DND-41 (cell line): ENCODE measurements at regions not wholly inside any gene's neighbourhood (a gene's known extent, or its start where the extent isn't known, plus 50 kb on each side); places are given as distances from the start of the nearest gene placed in this dataset.

ENCODE experiments used
- ATAC-seq: fragments of 200-7000 bp; cut with Tn5 transposase; 3 replicates; pipeline ENCODE4 v1.9.1; 2021; ENCODE audit warnings: low read depth; ENCODE audit not compliant: insufficient read depth
- DNase-seq: peaks from one replicate; pipeline ENCODE4 v3.0.0-alpha.2; 2020
- H2AFZ ChIP-seq: 2 replicates; pipeline ENCODE4 v1.6.0; 2012; ENCODE audit warnings: low read depth, low read length
- H3K27ac ChIP-seq: 2 replicates; pipeline ENCODE4 v1.5.1; 2012; ENCODE audit warnings: low read length, inconsistent platforms
- H3K27me3 ChIP-seq: fragments of 200-600 bp; sonication (generic); 2 replicates; pipeline ENCODE4 v1.6.0; 2012; ENCODE audit warnings: low read length, mild to moderate bottlenecking, inconsistent platforms; ENCODE audit not compliant: insufficient read depth, poor library complexity
- H3K36me3 ChIP-seq: 2 replicates; pipeline ENCODE4 v1.5.1; 2012; ENCODE audit warnings: low read length, inconsistent platforms; ENCODE audit not compliant: insufficient read depth
- H3K4me1 ChIP-seq: 2 replicates; pipeline ENCODE4 v1.5.1; 2012; ENCODE audit warnings: mild to moderate bottlenecking, low read length; ENCODE audit not compliant: insufficient read depth
- H3K4me2 ChIP-seq: 2 replicates; pipeline ENCODE4 v1.6.0; 2012; ENCODE audit warnings: mild to moderate bottlenecking, moderate library complexity, low read length, inconsistent platforms; ENCODE audit not compliant: insufficient read depth
- H3K4me3 ChIP-seq, 2 experiments: fragments of 200-600 bp in 1 of 2; shearing (Covaris generic) in 1 of 2; 2 replicates each; pipeline ENCODE4 v1.5.1; 2012 to 2016; ENCODE audit warnings: inconsistent platforms in 2 of 2, low read length in 2 of 2, mild to moderate bottlenecking in 2 of 2, low read depth in 1 of 2, moderate library complexity in 1 of 2
- H3K79me2 ChIP-seq: 2 replicates; pipeline ENCODE4 v1.6.0; 2012; ENCODE audit warnings: low read length, inconsistent platforms; ENCODE audit not compliant: insufficient read depth
- H3K9ac ChIP-seq: 2 replicates; pipeline ENCODE4 v1.6.0; 2012; ENCODE audit warnings: low read depth, mild to moderate bottlenecking, inconsistent platforms, low read length, moderate library complexity
- H3K9me3 ChIP-seq: 2 replicates; pipeline ENCODE4 v1.5.1; 2012; ENCODE audit warnings: low read length, moderate library complexity, mild to moderate bottlenecking, inconsistent platforms; ENCODE audit not compliant: insufficient read depth, severe bottlenecking
- H4K20me1 ChIP-seq: 2 replicates; pipeline ENCODE4 v1.6.0; 2012; ENCODE audit warnings: low read length; ENCODE audit not compliant: insufficient read depth
- EZH2 ChIP-seq: IDR thresholded peaks from 3 replicates; pipeline ENCODE4 v1.6.1; 2012; ENCODE audit warnings: borderline replicate concordance, low read depth, mild to moderate bottlenecking, moderate library complexity, low read length, inconsistent platforms; ENCODE audit not compliant: severe bottlenecking
- TF ChIP-seq, protein P1 (sequence below): IDR thresholded peaks from 2 replicates; pipeline ENCODE4 v1.5.1; 2012; ENCODE audit warnings: borderline replicate concordance, low read length, moderate library complexity, mild to moderate bottlenecking; ENCODE audit not compliant: poor library complexity, severe bottlenecking; ENCODE audit errors: extremely low read depth

DNA sequence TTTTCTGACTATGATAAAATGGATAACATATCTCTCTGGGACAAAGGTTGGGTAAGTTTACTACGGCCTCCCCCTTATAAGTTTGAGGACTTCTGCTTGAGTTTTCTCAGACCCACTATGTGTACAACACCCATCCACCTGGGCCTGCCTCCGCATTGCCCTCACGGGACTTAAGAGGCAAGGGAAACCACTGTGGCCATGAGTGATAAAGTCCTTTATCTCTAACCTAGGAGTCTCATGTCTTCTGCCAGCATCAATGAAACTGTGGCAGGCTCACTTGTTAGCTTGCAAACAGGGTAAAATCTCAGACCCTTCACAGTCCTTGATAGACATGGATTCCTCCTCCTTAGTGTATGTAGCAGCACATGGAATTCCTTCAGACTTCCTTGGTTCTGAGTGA is 173.4 kb upstream of the MYLIP start:
- no peak for ATAC-seq
- DNase-seq, result no peak
- no peak overlapping the region for H2AFZ ChIP-seq

DNA sequence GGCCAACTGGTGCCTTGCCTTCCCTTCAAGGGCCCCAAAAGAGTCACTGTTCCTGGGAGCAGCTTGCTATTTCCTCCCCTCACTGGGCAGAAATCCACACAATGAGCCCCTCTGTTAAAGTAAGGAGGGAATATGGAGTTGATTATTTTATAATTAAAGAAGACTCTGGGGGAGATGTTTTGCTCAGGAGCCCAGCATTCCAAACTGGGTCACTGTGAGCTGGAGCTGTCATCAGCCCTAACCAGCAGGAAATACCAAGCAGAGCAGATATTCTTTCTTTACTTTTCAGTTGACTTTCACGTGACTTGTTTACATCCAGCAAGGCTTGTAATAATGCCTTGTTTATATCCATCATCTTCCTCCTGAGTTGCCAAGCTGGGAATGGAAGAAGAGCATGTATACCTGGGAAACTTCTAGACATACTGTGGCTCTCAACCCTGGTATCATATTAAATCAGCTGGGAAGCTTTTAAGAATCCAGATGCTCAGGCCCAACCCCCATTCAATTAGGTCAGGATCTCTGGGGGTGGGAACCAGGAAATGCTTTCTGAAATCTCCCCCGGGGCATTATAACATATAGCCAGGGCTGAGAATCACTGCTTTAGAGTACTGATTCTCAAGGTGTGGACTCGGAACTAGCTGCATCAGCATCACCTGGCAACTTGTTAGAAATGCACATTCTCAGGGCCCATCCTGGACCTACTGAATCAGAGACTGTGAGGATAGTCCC is 175.6 kb upstream of the MYLIP start:
- H3K27ac ChIP-seq, result no peak overlapping the region
- H3K4me3 ChIP-seq, result no peak overlapping the region
- no peaks in the 10 kb centered on the region for H3K9me3 ChIP-seq
- no peak overlapping the region for H2AFZ ChIP-seq
- TF ChIP-seq, protein P1, sequence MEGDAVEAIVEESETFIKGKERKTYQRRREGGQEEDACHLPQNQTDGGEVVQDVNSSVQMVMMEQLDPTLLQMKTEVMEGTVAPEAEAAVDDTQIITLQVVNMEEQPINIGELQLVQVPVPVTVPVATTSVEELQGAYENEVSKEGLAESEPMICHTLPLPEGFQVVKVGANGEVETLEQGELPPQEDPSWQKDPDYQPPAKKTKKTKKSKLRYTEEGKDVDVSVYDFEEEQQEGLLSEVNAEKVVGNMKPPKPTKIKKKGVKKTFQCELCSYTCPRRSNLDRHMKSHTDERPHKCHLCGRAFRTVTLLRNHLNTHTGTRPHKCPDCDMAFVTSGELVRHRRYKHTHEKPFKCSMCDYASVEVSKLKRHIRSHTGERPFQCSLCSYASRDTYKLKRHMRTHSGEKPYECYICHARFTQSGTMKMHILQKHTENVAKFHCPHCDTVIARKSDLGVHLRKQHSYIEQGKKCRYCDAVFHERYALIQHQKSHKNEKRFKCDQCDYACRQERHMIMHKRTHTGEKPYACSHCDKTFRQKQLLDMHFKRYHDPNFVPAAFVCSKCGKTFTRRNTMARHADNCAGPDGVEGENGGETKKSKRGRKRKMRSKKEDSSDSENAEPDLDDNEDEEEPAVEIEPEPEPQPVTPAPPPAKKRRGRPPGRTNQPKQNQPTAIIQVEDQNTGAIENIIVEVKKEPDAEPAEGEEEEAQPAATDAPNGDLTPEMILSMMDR, result no peak
- TF ChIP-seq EZH2, result no peak
- no peaks in the 10 kb centered on the region for H3K79me2 ChIP-seq
- DNase-seq, result no peak
- no peak overlapping the region for H3K9ac ChIP-seq
- no peak overlapping the region for H3K4me2 ChIP-seq
- H4K20me1 ChIP-seq, result no peaks in the 10 kb centered on the region
- no peak for ATAC-seq
- no peaks in the 10 kb centered on the region for H3K36me3 ChIP-seq
- H3K4me1 ChIP-seq, result no peaks in the 10 kb centered on the region
- no peaks in the 10 kb centered on the region for H3K27me3 ChIP-seq

More for the DNA sequence above, 173.4 kb upstream of the MYLIP start:
- TF ChIP-seq, protein P1, result no peak
- no peak for TF ChIP-seq EZH2
- H3K27me3 ChIP-seq, result no peaks in the 10 kb centered on the region
- H3K4me3 ChIP-seq, result no peak overlapping the region
- no peaks in the 10 kb centered on the region for H3K79me2 ChIP-seq
- no peak overlapping the region for H3K27ac ChIP-seq
- H3K4me2 ChIP-seq, result no peak overlapping the region
- H4K20me1 ChIP-seq, result no peaks in the 10 kb centered on the region
- H3K4me1 ChIP-seq, result no peaks in the 10 kb centered on the region
- H3K9me3 ChIP-seq, result no peaks in the 10 kb centered on the region
- H3K36me3 ChIP-seq, result no peaks in the 10 kb centered on the region
- no peak overlapping the region for H3K9ac ChIP-seq

DNA sequence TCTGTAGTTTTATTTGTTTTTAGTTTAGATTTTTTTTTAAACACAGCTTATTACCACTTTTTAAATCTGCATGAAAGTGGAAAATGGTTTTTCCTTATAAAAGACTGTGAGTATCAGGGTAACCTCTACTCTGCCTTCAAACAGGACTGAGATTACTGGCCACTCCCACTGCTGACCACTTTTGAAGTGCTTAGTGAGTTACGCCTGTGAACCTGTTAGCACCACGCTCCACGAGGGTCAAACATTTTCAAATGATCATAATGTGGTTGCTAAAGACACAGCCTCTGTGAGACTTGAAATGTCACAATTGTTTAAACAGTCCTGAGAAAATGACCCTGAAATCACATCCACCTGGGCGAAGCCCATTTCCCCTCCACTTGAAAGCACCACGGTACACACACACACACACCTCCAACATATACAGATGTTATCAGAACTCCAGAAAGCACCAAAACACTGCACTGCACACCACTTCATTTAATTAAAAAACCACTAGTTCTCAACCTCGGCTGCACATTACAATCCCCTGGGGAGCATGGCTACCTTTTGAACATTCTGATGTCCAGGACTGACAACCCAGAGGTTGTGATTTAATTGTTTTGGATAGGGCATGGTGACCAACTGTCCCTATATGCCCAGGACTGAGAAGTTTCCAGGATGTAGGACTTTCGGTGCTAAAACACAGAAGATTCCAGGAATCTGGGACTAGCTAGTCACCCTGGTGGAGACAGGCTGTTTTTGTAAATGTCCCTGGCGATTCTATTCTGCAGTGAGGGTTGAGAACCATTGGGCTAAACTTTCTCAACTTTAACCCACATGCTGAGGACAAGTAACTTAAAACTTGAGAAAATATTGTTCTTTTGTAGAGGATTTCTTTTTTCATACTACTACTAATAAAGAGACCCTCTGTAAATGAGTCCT is 176.4 kb upstream of the MYLIP start:
- H3K79me2 ChIP-seq, result no peaks in the 10 kb centered on the region
- no peak overlapping the region for H3K9ac ChIP-seq
- no peaks in the 10 kb centered on the region for H3K9me3 ChIP-seq
- no peak overlapping the region for H2AFZ ChIP-seq
- H4K20me1 ChIP-seq, result no peaks in the 10 kb centered on the region
- TF ChIP-seq, protein P1, result no peak
- TF ChIP-seq EZH2, result no peak
- DNase-seq (no peak), ATAC-seq (no peak)
- H3K4me1 ChIP-seq, result no peaks in the 10 kb centered on the region
- H3K4me3 ChIP-seq, result no peak overlapping the region
- no peak overlapping the region for H3K4me2 ChIP-seq
- H3K27me3 ChIP-seq, result no peaks in the 10 kb centered on the region
- no peak overlapping the region for H3K27ac ChIP-seq
- H3K36me3 ChIP-seq, result no peaks in the 10 kb centered on the region
